ENCODE measurements at regions not wholly inside any gene's neighbourhood (a gene's known extent, or its start where the extent isn't known, plus 50 kb on each side); places are given as distances from the start of the nearest gene placed in this dataset.

- TF ChIP-seq CTCF (IDR thresholded peaks at IDR 0.05): no peak
Measured at GRCh38 chr6:146865756-146866379, 267.1 kb downstream of the ADGB start.

GRCh38 chr6:146866731-146867414 lies 268.1 kb downstream of the ADGB start:
- no peak for TF ChIP-seq CTCF (IDR thresholded peaks at IDR 0.05)

- no peak for TF ChIP-seq CTCF (IDR thresholded peaks at IDR 0.05)
Measured at GRCh38 chr6:146868671-146869209, 270.0 kb downstream of the ADGB start.

GRCh38 chr6:146870760-146871159 lies 272.0 kb downstream of the ADGB start:
- TF ChIP-seq CTCF (IDR thresholded peaks at IDR 0.05): no peak

GRCh38 chr6:146871611-146872425 lies 273.0 kb downstream of the ADGB start:
- no peak for TF ChIP-seq CTCF (IDR thresholded peaks at IDR 0.05)

- no peak for TF ChIP-seq CTCF (IDR thresholded peaks at IDR 0.05)
Measured at GRCh38 chr6:146872426-146872785, 273.6 kb downstream of the ADGB start.

GRCh38 chr6:146874278-146875018 lies 275.7 kb downstream of the ADGB start:
- no peak for TF ChIP-seq CTCF (IDR thresholded peaks at IDR 0.05)
